Psoas muscle (tissue), 7 donors: ENCODE measurements at regions not wholly inside any gene's neighbourhood (a gene's known extent, or its start where the extent isn't known, plus 50 kb on each side); places are given as distances from the start of the nearest gene placed in this dataset.

Experiments used
- ATAC-seq, 4 donors: fragments of 200-7000 bp; cut with Tn5 transposase; one replicate each; pipeline ENCODE4 v1.9.1; 2020; ENCODE audit warnings: moderate library complexity in 3 of 4, mild to moderate bottlenecking in 2 of 4
- DNase-seq, 2 donors: peaks; one replicate each; pipeline ENCODE4 v3.0.0-alpha.2; 2020
- H3K27ac ChIP-seq: fragments of 200-600 bp; one replicate; pipeline ENCODE4 v1.8.0; 2022
- H3K27me3 ChIP-seq, 3 donors: fragments of 200-600 bp in 1 of 3; one replicate each; pipeline versions ENCODE4 v1.6.1 to v1.8.0; 2013 to 2022; ENCODE audit warnings: low read length in 2 of 3, mild to moderate bottlenecking in 2 of 3, moderate library complexity in 1 of 3; ENCODE audit not compliant: insufficient read depth in 3 of 3
- H3K36me3 ChIP-seq, 2 donors: fragments of 200-600 bp in 1 of 2; one replicate each; pipeline versions ENCODE4 v1.6.1 to v1.8.0; 2013 to 2022; ENCODE audit warnings: low read depth in 1 of 2, mild to moderate bottlenecking in 1 of 2, moderate library complexity in 1 of 2; ENCODE audit not compliant: insufficient read depth in 1 of 2
- H3K4me1 ChIP-seq: fragments of 200-600 bp; one replicate; pipeline ENCODE4 v1.8.0; 2022
- H3K4me3 ChIP-seq: fragments of 200-600 bp; one replicate; pipeline ENCODE4 v1.8.0; 2022; ENCODE audit warnings: mild to moderate bottlenecking
- H3K9me3 ChIP-seq: fragments of 200-600 bp; one replicate; pipeline ENCODE4 v1.8.0; 2022
- WGBS, 3 donors: extraction: QIAGEN DNeasy Blood & Tissue Kit; methylation state at CpG; one replicate each; pipeline versions ENCODE4 v1.1.6 to v1.1.7; 2013; 5-methylcytosine and 5-hydroxymethylcytosine counted together
- intact Hi-C, 2 donors: fragments of 100-400 bp; cut with DNase I; formaldehyde crosslinking; loops; one replicate each; pipeline versions ENCODE4 v1.11.0 to v1.14.2; 2022
- TF ChIP-seq, protein P1 (sequence below): fragments of 200-600 bp; IDR thresholded peaks from one replicate; pipeline ENCODE4 v1.8.0; 2022; ENCODE audit warnings: antibody characterized with exemption
- donor health status: healthy with polysubstance abuse.
- donor health status: DM: no; HTN: no; CAD: no; lungs with moderate emphysema.
- donor health status: Bipolar disorder and iron deficiency.
- donor health status: healthy.
- donor health status: DM: yes; HTN: yes; CAD: no.
- donor health status: DM: no; HTN: no; CAD: no.
- donor health status: DM: yes; HTN: yes; CAD: no.

GRCh38 chr11:10392095-10393079 lies 62.7 kb upstream of the AMPD3 start:
- no peaks in the 10 kb centered on the region for H3K9me3 ChIP-seq
- H3K27me3 ChIP-seq, result no peaks in the 10 kb centered on the region
- peaks cover 7% of the 10 kb centered on the region for H3K4me1 ChIP-seq
- no peak overlapping the region for H3K4me3 ChIP-seq
- 88 to 91% (median 90%) methylated on average over 11 of the region's 11 CpGs for WGBS, 3 donors
- ATAC-seq (no peak), DNase-seq (no peak)
- H3K36me3 ChIP-seq, result no peaks in the 10 kb centered on the region
- TF ChIP-seq, protein P1, sequence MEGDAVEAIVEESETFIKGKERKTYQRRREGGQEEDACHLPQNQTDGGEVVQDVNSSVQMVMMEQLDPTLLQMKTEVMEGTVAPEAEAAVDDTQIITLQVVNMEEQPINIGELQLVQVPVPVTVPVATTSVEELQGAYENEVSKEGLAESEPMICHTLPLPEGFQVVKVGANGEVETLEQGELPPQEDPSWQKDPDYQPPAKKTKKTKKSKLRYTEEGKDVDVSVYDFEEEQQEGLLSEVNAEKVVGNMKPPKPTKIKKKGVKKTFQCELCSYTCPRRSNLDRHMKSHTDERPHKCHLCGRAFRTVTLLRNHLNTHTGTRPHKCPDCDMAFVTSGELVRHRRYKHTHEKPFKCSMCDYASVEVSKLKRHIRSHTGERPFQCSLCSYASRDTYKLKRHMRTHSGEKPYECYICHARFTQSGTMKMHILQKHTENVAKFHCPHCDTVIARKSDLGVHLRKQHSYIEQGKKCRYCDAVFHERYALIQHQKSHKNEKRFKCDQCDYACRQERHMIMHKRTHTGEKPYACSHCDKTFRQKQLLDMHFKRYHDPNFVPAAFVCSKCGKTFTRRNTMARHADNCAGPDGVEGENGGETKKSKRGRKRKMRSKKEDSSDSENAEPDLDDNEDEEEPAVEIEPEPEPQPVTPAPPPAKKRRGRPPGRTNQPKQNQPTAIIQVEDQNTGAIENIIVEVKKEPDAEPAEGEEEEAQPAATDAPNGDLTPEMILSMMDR, result no peak
- no peak overlapping the region for H3K27ac ChIP-seq
- intact Hi-C loops, result no loop called here

DNA sequence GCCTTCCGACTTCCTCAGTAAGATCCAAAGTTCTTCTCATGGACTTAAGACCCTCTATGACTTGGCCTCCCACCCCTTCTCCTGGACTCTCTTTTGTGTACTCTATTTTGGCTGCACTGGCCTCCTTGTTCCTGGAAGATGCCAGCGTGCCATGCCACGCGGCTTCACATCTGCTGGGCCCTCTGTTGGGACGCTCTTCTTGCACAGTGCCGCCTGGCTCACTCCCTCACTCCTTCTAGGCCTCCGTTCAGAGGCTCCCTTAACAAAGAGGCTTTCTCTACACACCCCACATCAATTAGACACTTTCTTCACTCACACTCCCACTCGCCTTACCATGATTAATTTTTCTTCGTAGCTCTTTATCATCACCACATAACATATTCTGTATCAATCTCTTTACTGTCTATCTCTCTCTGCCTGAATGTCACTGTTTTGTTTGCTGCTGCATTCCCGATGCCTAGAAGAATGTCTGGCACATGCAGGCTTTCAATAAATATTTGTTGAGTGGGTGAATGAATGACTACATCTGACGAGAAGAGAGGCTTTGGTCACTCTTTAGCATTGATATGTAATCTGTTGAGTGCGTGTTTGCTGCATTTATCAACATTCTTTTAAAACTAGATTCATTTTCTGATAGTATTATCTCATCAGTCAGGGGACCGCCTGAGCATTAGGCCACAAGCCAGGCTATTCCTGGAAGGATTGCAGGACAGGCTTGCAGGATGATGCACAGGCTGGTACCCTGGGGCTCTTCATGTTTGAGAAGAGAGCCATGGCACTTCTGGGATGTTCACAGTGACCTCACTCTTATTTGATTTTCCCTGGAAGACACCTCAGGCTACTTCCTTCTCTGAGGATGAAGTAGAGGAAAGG lies 60.6 kb upstream of the AMPD3 start:
- TF ChIP-seq, protein P1, result no peak
- ATAC-seq, result no peak
- intact Hi-C loops, result no loop called here
- Histone ChIP-seq H3K36me3 (no peaks in the 10 kb centered on the region), H3K27me3 (no peaks in the 10 kb centered on the region), H3K9me3 (no peaks in the 10 kb centered on the region), H3K4me3 (no peak overlapping the region), H3K27ac (no peak overlapping the region), H3K4me1 (no peaks in the 10 kb centered on the region)
- DNase-seq, result no peak
- WGBS, 3 donors, result 85 to 93% (median 86%) methylated on average over 13 of the region's 13 CpGs

GRCh38 chr11:10395166-10395897 lies 59.7 kb upstream of the AMPD3 start:
- H3K9me3 ChIP-seq, result no peaks in the 10 kb centered on the region
- ATAC-seq (no peak), DNase-seq (no peak)
- no peak overlapping the region for H3K27ac ChIP-seq
- no peaks in the 10 kb centered on the region for H3K27me3 ChIP-seq
- TF ChIP-seq, protein P1, result no peak
- H3K36me3 ChIP-seq, result no peaks in the 10 kb centered on the region
- H3K4me3 ChIP-seq, result no peak overlapping the region
- 85 to 91% (median 89%) methylated on average over 6 of the region's 6 CpGs for WGBS, 3 donors
- no peaks in the 10 kb centered on the region for H3K4me1 ChIP-seq
- intact Hi-C loops, result no loop called here

DNA sequence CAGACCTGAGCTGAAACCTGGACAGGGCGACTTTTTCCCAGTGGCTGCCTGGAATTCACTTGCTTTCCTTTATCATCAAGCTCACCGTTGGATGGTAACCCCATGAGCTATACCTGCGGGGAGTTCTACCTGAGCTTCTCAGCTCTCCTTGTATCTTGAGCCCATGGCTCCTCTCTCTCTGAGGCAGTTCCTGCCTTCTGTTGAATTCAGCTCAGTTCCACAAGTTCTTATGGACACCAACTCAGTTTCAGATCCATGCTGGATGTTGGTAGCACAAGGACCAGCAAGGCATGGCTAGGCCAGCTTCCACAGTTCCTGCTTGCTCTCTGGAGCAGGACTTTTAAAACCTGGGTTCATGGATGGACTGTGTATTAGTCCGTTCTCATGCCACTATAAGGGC lies 58.3 kb upstream of the AMPD3 start:
- WGBS, 3 donors, result 97 to 98% (median 97%) methylated on average over 4 of the region's 4 CpGs

More for the DNA sequence above, 58.3 kb upstream of the AMPD3 start:
- TF ChIP-seq, protein P1, result no peak
- intact Hi-C loops, result no loop called here
- H3K27me3 ChIP-seq, result no peaks in the 10 kb centered on the region
- no peaks in the 10 kb centered on the region for H3K4me1 ChIP-seq
- no peaks in the 10 kb centered on the region for H3K36me3 ChIP-seq
- no peaks in the 10 kb centered on the region for H3K9me3 ChIP-seq
- no peak overlapping the region for H3K27ac ChIP-seq
- ATAC-seq (no peak), DNase-seq (no peak)
- no peak overlapping the region for H3K4me3 ChIP-seq
